ENCODE measurements at regions not wholly inside any gene's neighbourhood (a gene's known extent, or its start where the extent isn't known, plus 50 kb on each side); places are given as distances from the start of the nearest gene placed in this dataset.

DNA sequence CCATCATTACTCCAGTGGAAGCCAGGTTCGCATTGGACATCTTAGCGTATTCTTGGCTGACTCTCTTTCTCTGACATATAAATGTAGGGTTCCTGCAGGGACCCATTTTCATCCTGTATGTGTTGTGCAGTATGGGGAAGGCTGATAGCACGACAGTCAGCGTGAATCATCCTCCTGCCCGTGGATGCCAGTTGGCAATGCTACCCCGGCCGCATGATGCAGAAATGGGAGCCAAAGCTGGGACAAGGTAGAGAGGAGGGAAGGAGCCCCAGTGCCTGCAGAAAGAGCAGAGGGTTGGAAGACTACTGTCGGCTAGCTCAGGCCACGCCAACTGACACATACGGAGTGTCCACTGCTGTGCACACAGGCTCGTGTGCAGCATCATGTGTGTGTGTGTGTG lies 251.6 kb downstream of the SKAP2 start:
- no peak for DNase-seq

GRCh38 chr7:26614503-26614902 lies 249.9 kb downstream of the SKAP2 start:
- no peak for DNase-seq

- DNase-seq = no peak
These were observed 248.2 kb downstream of the SKAP2 start for GRCh38 chr7:26616235-26616634.

DNA sequence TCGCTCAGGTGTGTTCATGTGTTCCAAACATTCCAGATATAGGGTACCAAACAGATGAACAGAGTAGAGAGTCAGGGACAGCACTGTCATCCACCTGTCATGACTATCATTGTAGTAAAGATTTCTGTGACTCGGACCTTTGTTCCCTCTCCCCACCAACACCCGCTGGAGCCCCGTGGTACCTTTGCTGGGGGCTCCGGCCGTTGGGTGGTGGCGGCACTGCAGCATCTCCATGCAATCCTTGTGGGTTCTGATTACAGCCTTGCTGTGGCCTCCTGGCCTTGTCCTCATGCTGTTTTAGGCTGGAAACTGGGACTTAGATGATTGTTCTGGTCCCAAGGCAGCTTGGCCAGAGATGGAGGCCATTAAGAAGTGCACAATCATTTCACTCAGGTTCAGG lies 247.3 kb downstream of the SKAP2 start:
- DNase-seq = no peak

Data from suppressor macrophage treated with lipopolysaccharide for 4 hours (primary cell).